Activated naive CD4-positive, alpha-beta T cell treated with Interleukin-2 at 50 U/mL for 16 hours (primary cell): ENCODE measurements at regions not wholly inside any gene's neighbourhood (a gene's known extent, or its start where the extent isn't known, plus 50 kb on each side); places are given as distances from the start of the nearest gene placed in this dataset.

ENCODE experiments used
- DNase-seq: peaks from one replicate; pipeline ENCODE4 v3.0.0-alpha.2; 2020

- no peak for DNase-seq
These were observed 274.4 kb downstream of the PLPP3 start for GRCh38 chr1:56304975-56305374.

- DNase-seq: no peak
These were observed 275.6 kb downstream of the PLPP3 start for GRCh38 chr1:56303805-56304204.

- no peak for DNase-seq
These were observed 276.5 kb downstream of the PLPP3 start for GRCh38 chr1:56302878-56303277.

GRCh38 chr1:56301791-56302190 is 277.6 kb downstream of the PLPP3 start:
- DNase-seq: no peak

GRCh38 chr1:56300836-56301235 is 278.5 kb downstream of the PLPP3 start:
- no peak for DNase-seq

- DNase-seq: no peak
These were observed 280.5 kb downstream of the PLPP3 start for GRCh38 chr1:56298866-56299265.

GRCh38 chr1:56297904-56298303 is 281.5 kb downstream of the PLPP3 start:
- DNase-seq: no peak

- DNase-seq: no peak
These were observed 282.2 kb downstream of the PLPP3 start for GRCh38 chr1:56297208-56297607.

- no peak for DNase-seq
These were observed 283.1 kb downstream of the PLPP3 start for GRCh38 chr1:56295949-56296929.

GRCh38 chr1:56291374-56291919 is 287.9 kb downstream of the PLPP3 start:
- DNase-seq: no peak

GRCh38 chr1:56289260-56289659 is 290.1 kb downstream of the PLPP3 start:
- DNase-seq: no peak

GRCh38 chr1:56287721-56288120 is 291.6 kb downstream of the PLPP3 start:
- DNase-seq: no peak

GRCh38 chr1:56286956-56287355 is 292.4 kb downstream of the PLPP3 start:
- DNase-seq: no peak

- no peak for DNase-seq
These were observed 292.9 kb downstream of the PLPP3 start for GRCh38 chr1:56286506-56286905.

GRCh38 chr1:56285554-56286402 is 293.6 kb downstream of the PLPP3 start:
- no peak for DNase-seq

- DNase-seq: no peak
These were observed 294.4 kb downstream of the PLPP3 start for GRCh38 chr1:56284928-56285327.

- DNase-seq: no peak
These were observed 301.3 kb downstream of the PLPP3 start for GRCh38 chr1:56278061-56278460.

GRCh38 chr1:56268519-56269140 is 310.7 kb downstream of the PLPP3 start:
- no peak for DNase-seq

GRCh38 chr1:56267611-56268010 is 311.8 kb downstream of the PLPP3 start:
- DNase-seq: no peak

- DNase-seq: no peak
These were observed 313.0 kb downstream of the PLPP3 start for GRCh38 chr1:56266359-56266758.

GRCh38 chr1:56265216-56265615 is 314.1 kb downstream of the PLPP3 start:
- DNase-seq: no peak

GRCh38 chr1:56263908-56264307 is 315.5 kb downstream of the PLPP3 start:
- no peak for DNase-seq

GRCh38 chr1:56258371-56258770 is 321.0 kb downstream of the PLPP3 start:
- DNase-seq: no peak
